VCaP (cell line): ENCODE measurements at regions not wholly inside any gene's neighbourhood (a gene's known extent, or its start where the extent isn't known, plus 50 kb on each side); places are given as distances from the start of the nearest gene placed in this dataset.
"Not testable (repeated sequence)": the region's sequence is repeated elsewhere in the genome, so short reads cannot be mapped to it uniquely, and the experiment has no call there.

Experiments
- H3K27ac ChIP-seq: fragments of 450-650 bp; 2 replicates; pipeline ENCODE4 v1.5.1; 2017
- CTCF ChIP-seq: fragments of 450-650 bp; conservative IDR thresholded peaks from 2 replicates; pipeline ENCODE4 v1.5.1; 2017; ENCODE audit warnings: mild to moderate bottlenecking, moderate library complexity

GRCh38 chr2:17136231-17136630 is 382.0 kb downstream of the RAD51AP2 start:
- TF ChIP-seq CTCF: no peak
- no peak overlapping the region for H3K27ac ChIP-seq

DNA sequence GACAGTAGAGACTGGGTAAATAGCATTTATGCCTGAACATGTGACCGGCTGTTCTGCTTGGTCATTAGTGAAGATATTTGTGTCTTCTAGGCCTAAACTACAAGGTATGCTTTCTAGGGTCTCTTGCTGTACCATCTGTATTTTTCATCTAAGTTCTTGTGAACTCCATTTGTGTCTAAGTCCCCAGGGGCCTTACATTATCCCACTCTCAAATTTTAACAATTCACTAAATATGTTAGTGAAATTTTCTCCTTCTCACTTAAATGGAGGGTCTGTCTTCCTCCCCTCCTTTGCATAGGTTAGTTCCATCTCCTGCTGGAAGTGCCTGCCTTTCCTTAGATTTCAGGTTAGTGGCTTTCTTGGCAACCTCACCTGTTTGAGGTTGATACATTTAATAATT is 382.6 kb downstream of the RAD51AP2 start:
- H3K27ac ChIP-seq: no peak overlapping the region
- TF ChIP-seq CTCF: no peak

GRCh38 chr2:17133052-17133671 is 385.1 kb downstream of the RAD51AP2 start:
- TF ChIP-seq CTCF: no peak
- no peak overlapping the region for H3K27ac ChIP-seq

DNA sequence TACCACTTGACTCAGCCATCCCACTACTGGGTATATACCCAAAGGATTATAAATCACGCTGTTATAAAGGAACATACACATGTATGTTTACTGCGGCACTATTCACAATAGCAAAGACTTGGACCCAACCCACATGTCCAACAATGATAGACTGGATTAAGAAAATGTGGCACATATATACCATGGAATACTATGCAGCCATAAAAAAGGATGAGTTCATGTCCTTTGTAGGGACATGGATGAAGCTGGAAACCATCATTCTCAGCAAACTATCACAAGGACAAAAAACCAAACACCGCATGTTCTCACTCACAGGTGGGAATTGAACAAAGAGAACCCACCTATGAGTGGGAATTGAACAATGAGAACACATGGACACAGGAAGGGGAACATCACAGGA is 387.6 kb downstream of the RAD51AP2 start:
- not testable (repeated sequence) for H3K27ac ChIP-seq

GRCh38 chr2:17125989-17126620 is 392.1 kb downstream of the RAD51AP2 start:
- no peak overlapping the region for H3K27ac ChIP-seq
- TF ChIP-seq CTCF: no peak

DNA sequence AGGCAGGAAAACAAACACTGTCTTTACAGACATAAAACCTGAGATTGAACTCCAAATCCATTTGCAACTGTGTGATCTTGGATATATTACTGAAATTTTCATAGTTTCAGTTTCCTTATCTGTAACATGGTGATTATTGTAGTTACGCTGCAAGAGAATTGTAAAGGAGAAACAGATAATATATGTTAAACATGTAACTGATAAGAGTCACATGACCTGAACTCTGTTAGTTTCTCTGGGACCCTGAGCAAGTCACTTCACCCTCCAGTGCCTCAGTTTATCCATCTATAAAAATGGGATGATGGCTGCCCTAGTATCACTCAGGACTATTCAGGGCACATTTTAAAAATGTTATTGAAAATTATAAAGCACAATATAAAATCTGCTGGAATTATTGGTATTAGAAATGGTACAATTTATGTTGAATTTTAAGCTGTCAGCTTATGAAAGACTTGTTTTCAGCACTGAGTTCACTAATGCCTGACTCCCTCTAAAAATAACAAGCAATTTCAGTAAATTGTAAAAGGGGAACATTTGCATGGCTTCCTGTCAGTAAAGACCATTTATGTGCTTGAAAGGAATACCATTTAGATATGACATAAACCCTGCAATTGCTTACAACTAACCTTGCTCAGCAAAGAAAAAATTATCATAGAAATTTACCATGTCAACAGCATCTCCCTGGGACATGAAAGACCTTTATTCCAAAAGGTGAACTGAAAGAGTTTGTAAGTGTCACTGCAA is 393.5 kb downstream of the RAD51AP2 start:
- no peak for TF ChIP-seq CTCF
- H3K27ac ChIP-seq: no peak overlapping the region

GRCh38 chr2:17122887-17123501 is 395.2 kb downstream of the RAD51AP2 start:
- no peak overlapping the region for H3K27ac ChIP-seq
- TF ChIP-seq CTCF: no peak

- no peak for TF ChIP-seq CTCF
- no peak overlapping the region for H3K27ac ChIP-seq
Observed at GRCh38 chr2:17115466-17115865, 402.8 kb downstream of the RAD51AP2 start.
